SK-N-SH (cell line): ENCODE measurements at regions not wholly inside any gene's neighbourhood (a gene's known extent, or its start where the extent isn't known, plus 50 kb on each side); places are given as distances from the start of the nearest gene placed in this dataset.

Source experiments
- CTCF ChIP-seq: fragments of 200-600 bp; sonication (generic); IDR thresholded peaks from 2 replicates; pipeline ENCODE4 v1.6.1; 2017; ENCODE audit warnings: antibody characterized with exemption, mild to moderate bottlenecking, moderate library complexity
- FOXM1 ChIP-seq: IDR thresholded peaks from 2 replicates; pipeline ENCODE4 v1.4.0; 2012; ENCODE audit warnings: low read depth, mild to moderate bottlenecking
- RAD21 ChIP-seq: IDR thresholded peaks from 2 replicates; pipeline ENCODE4 v1.6.1; 2012; ENCODE audit warnings: mild to moderate bottlenecking, low read length
- RXRA ChIP-seq: IDR thresholded peaks from 2 replicates; pipeline ENCODE4 v1.4.0; 2012; ENCODE audit warnings: low read depth, mild to moderate bottlenecking, borderline replicate concordance
- TAF1 ChIP-seq: IDR thresholded peaks from 2 replicates; pipeline ENCODE4 v1.6.1; 2012; ENCODE audit warnings: low read depth, mild to moderate bottlenecking, low read length, moderate library complexity, borderline replicate concordance

- no peak for TF ChIP-seq RAD21
- no peak for TF ChIP-seq RXRA
- no peak for TF ChIP-seq TAF1
- TF ChIP-seq FOXM1, result no peak
- TF ChIP-seq CTCF, result no peak
Observed at GRCh38 chr20:23282546-23282945, 68.0 kb upstream of the NXT1 start.
